SIG-M5 (cell line): ENCODE measurements at regions not wholly inside any gene's neighbourhood (a gene's known extent, or its start where the extent isn't known, plus 50 kb on each side); places are given as distances from the start of the nearest gene placed in this dataset.

Source experiments
- DNase-seq: peaks from one replicate; lab custom pipeline; 2025; lab: John Stamatoyannopoulos, UW

DNA sequence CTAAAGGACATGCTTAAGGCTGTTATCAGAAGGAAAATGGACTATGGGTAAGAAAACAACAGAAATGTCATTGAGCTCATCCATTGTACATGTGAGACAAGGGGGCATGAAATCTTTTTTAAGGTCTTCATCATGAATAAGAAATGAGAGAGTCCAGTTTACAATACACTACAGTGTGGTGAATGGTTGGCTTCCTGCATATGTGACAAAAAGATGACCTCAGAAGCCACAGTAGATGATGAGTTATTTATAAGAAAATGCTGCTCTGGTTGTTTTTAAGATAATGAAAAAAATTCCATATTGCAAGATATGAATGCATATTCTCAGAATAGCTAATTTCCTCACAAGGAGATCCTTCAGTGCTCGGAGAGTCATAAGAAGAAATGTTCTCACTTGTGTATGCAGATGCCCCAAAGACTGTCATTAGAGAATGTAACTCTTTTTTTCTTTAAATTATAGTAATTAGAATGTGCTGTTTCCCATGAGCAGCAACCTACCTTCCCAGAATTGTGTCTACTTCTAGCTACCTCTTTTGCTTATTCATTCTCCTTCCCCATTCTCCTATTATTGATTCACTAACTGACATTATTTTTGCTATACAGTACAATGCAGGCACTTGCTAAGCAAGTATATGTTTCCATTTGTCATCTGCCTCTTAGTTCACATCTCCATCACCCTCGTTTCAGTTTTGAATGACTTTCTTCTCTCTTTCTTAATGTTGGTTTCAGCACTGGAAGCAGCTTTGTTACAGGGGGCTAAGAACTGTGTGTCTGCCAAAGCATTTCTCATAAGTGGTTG is 152.0 kb upstream of the PEX5L start:
- DNase-seq, result no peak

DNA sequence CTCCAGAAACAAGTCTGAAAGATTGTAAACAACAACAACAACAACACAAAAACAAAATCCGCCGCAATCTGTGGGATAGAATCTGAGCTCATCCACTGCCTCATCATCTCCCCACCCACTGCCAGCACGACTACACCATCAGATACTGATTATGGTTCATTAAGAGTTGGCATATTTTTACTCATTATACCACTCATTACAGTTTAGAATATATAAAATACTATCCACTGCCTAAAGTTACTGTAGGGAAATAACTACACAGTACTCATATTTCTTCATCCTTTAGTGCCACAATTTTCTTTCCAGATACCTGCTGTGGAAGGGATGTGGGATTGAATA is 152.5 kb upstream of the PEX5L start:
- no peak for DNase-seq

DNA sequence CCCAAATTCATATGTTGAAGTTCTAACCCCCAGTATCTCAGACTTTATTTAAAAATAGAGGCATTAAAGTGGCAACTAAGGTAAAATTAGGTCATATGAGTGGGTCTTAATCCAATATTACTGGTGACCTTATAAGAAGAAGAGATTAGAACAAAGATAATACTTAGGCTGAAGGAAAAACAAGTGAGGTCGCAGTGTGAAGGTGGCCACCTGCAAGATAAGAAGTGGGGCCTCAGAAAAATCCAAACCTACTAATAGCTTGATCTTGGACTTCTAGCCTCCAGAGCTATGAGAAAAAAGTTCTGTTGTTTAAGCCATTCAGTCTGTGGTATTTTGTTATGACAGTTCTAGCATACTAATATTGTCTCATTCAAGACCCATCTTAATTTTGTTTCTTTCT is 159.9 kb upstream of the PEX5L start:
- DNase-seq, result no peak

- no peak for DNase-seq
Observed at GRCh38 chr3:180199417-180199995, 162.8 kb upstream of the PEX5L start.

DNA sequence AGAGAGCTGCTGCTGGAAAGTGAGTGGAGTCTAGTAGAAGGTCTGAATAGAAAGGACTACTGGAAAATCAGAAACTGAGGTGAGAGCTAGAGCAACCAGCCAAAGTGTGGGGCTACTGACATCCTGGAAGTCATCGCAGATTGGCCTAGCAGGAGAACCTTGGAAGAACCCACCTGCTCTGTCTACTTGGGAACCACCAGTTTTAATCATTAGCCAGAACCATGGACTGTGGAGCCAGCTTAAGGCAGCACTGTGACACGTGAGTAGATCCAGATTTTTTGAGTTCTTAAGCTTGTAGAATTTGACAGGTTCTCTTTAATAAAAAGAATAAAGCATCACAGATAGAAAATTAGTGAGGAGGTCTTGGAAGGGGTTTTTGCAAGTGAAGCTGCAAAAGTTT is 179.1 kb upstream of the PEX5L start:
- DNase-seq, result no peak

GRCh38 chr3:180223268-180223667 is 186.5 kb upstream of the PEX5L start:
- DNase-seq, result no peak

- no peak for DNase-seq
Observed at GRCh38 chr3:180229113-180229512, 192.4 kb upstream of the PEX5L start.

GRCh38 chr3:180239939-180240338 is 203.2 kb upstream of the PEX5L start:
- DNase-seq, result no peak

DNA sequence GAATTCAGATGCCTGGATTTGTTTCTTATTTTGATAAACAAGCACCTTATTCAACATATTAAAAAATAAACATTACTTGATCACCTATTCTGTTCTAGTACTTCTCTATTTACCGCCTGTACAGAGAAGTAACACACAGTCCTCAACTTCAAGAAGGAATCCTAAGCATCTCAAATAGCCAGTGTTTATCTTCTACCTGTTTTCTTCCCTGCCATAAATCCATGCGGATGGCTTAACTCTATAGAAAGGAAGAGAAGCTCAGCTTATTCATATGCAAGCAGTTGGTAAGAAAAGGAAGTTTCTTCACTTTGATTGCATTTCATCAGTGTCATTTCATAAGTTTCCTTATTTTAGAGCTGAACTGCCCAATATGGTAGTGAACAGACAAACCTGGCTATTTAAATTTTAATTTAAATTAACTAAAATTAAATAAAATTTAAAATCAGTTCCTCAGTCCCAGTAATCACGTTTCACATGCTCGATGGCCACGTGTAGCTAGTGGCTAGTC is 210.0 kb upstream of the PEX5L start:
- peak; percentile 42 for DNase-seq

GRCh38 chr3:180250172-180250571 is 213.4 kb upstream of the PEX5L start:
- DNase-seq, result no peak

GRCh38 chr3:180252683-180253082 is 215.9 kb upstream of the PEX5L start:
- no peak for DNase-seq

DNA sequence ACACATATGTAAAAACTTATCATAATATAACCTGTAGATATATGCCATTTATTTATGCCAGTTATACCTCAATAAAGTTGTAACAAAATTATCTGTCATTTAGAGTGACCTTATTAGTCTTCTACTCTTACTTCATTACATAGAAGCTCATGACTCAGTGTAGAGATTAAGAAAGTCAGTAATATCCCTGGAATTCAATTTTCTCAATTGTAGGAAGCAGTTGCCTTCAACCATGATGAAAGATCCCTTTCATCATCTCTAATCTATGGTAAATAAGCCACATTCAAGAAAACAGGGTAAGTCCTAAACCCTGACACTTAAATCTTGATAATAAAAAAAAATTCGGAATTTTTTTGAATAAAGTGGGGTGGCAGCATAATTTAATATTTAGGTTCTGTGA is 216.5 kb upstream of the PEX5L start:
- DNase-seq, result no peak

- DNase-seq, result no peak
Observed at GRCh38 chr3:180264479-180264878, 227.7 kb upstream of the PEX5L start.

DNA sequence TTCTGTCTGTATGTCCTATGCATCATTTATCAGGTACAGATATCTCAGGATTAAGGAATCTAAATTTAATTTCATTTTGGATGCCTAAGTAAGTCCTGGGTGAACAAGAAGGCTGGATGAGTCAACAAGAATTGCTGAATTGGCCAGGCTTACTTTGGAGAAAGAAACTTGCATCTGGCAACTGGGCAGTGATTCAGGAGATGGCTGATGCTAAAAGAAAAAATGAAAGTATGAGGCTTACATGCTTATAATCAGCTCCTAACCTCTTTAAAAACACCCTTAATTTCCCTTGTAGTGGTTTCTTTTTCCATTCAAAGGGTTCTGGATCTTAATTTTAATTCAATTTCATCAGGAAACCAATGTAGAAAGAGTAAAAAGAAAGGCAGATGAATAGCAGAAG is 228.8 kb upstream of the PEX5L start:
- DNase-seq, result no peak

- DNase-seq, result no peak
Observed at GRCh38 chr3:180267202-180267843, 230.6 kb upstream of the PEX5L start.

GRCh38 chr3:180274536-180274935 is 237.8 kb upstream of the PEX5L start:
- no peak for DNase-seq

- DNase-seq, result no peak
Observed at GRCh38 chr3:180275176-180275575, 238.4 kb upstream of the PEX5L start.

DNA sequence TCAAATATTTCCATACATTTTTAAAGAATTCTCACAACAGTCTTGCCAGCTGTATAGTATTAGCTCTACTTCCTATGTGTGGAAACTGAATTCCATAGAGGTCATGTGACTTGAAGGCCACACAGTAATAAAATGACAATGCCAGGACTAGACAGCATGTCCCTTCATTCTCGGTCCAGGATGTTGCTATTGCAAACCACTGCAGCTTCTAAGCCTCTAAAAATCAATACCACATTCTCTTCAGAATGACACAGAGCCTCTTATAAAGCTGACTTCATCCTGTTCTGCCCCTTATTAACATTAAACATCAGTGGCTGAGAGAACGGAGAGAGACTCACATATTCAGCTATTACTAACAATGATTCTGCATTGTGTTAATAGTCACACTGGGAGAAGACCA is 240.3 kb upstream of the PEX5L start:
- DNase-seq, result no peak

DNA sequence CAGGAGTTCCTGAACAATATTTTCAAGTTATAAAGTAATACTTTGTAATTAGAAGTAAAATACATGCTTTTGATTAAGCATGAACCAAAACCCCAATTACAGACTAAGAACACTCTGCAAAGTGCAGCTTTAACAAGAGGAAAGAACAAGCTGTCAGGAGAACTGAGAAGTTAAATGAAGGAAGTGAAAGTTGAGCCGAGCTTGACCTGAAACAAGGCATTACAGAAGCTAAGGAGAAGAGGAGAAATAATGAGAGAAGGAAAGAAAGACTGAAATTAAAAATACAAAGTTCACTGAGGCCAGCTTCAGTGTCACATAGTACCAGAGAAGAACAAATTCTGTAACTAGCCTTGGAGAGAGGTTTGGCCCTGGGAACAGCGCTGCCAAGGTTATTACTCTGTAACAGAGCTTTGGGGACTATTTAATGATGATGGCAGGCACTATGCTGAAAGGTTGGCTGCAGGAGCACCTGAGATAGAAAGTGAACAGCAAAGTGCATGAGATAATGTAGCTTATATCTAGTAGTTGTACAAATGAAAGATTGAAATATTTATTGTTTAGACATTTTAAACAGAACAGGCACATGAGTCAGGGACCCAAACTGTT is 241.9 kb upstream of the PEX5L start:
- DNase-seq, result peak; percentile 17

- DNase-seq, result no peak
Observed at GRCh38 chr3:180280555-180280954, 243.8 kb upstream of the PEX5L start.

- no peak for DNase-seq
Observed at GRCh38 chr3:180282386-180282785, 245.6 kb upstream of the PEX5L start.

DNA sequence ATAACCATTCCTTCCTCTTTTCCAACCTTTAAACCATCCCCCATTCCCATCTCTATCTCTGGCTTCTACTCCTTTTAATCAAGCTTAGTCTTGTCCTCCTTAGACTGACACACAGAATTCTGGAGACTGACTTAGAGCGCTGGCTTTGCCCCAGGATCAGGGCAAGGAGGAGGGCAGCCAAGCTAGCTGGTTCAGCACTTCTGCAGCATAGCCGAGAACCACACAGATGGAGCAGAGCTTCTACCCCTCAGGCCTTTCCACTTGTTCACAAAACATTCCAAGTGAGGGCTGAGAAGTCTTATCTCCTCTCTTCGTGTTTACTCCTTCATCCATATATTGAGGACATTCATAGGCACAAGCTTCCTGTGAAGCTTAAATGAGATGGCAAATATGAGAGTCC is 246.5 kb upstream of the PEX5L start:
- DNase-seq, result no peak
